HepG2 (cell line): ENCODE measurements at regions not wholly inside any gene's neighbourhood (a gene's known extent, or its start where the extent isn't known, plus 50 kb on each side); places are given as distances from the start of the nearest gene placed in this dataset.

Source experiments
- ATAC-seq: fragments of 200-7000 bp; cut with Tn5 transposase; 3 replicates; pipeline ENCODE4 v1.9.1; 2020; ENCODE audit warnings: mild to moderate bottlenecking, moderate library complexity
- BruUV-seq: library from RNA; stranded (reverse); fragments of 400-500 nt; replicated peaks from 2 replicates; lab custom pipeline; 2021; lab: Mats Ljungman, UMichigan
- CTCF ChIA-PET: fragments of 300-600 bp; formaldehyde crosslinking; extraction: SDS; loops from one replicate; lab custom pipeline; 2021; ENCODE audit warnings: low total read pairs, inconsistent platforms, low intra/inter-chr PET ratio; lab: Yijun Ruan, JAX
- POLR2A ChIA-PET: fragments of 350-600 bp; sonication (Branson Sonifier 250); formaldehyde crosslinking; loops from one replicate; lab custom pipeline; 2020; ENCODE audit warnings: antibody characterized with exemption, inconsistent platforms; lab: Yijun Ruan, JAX
- DNase-seq: peaks from one replicate; pipeline ENCODE4 v3.0.0-alpha.2; 2015; ENCODE audit warnings: low spot score
- FAIRE-seq: peaks from 3 replicates; lab custom pipeline; 2011; peaks lifted over from hg19 to GRCh38; lab: Jason Lieb, UNC
- H2AFZ ChIP-seq: one replicate; pipeline ENCODE4 v1.6.1; 2011; ENCODE audit warnings: low read length, inconsistent platforms
- H3K27ac ChIP-seq: fragments of 300-600 bp; 3 replicates; pipeline ENCODE4 v1.8.0; 2011; ENCODE audit warnings: mixed run types, mild to moderate bottlenecking, mixed read lengths, low read length, inconsistent platforms; ENCODE audit not compliant: insufficient read depth; ENCODE audit errors: extremely low read length
- H3K27me3 ChIP-seq, 2 experiments: fragments of 200-600 bp in 1 of 2; 2 replicates in 1 of 2; 3 replicates in 1 of 2; pipeline versions ENCODE4 v1.6.0 to v1.8.0; 2011; ENCODE audit warnings: low read length in 2 of 2, mild to moderate bottlenecking in 2 of 2, moderate library complexity in 2 of 2, inconsistent platforms in 1 of 2; ENCODE audit not compliant: insufficient read depth in 2 of 2, control insufficient read depth in 1 of 2
- H3K36me3 ChIP-seq, 2 experiments: fragments of 200-600 bp in 1 of 2; replicated peaks in 1 of 2; 2 replicates in 1 of 2; 3 replicates in 1 of 2; pipeline versions ENCODE4 v1.5.1 to v1.8.0; 2011; ENCODE audit warnings: low read length in 2 of 2, inconsistent platforms in 1 of 2; ENCODE audit not compliant: insufficient read depth in 2 of 2, control insufficient read depth in 1 of 2
- H3K4me1 ChIP-seq: 2 replicates; pipeline ENCODE4 v1.5.1; 2012; ENCODE audit warnings: low read length, inconsistent platforms; ENCODE audit not compliant: insufficient read depth
- H3K4me2 ChIP-seq: 2 replicates; pipeline ENCODE4 v1.6.0; 2011; ENCODE audit warnings: low read depth, low read length, inconsistent platforms
- H3K4me3 ChIP-seq, 3 experiments: fragments of 200-600 bp in 1 of 3; sonication (generic), shearing (Covaris generic) in 1 of 3; replicated peaks in 1 of 3; 2 replicates each; pipeline ENCODE4 v1.5.1; 2011 to 2016; ENCODE audit warnings: low read length in 3 of 3, inconsistent platforms in 2 of 3, low read depth in 2 of 3, mild to moderate bottlenecking in 2 of 3, control low read depth in 1 of 3, mixed read lengths in 1 of 3; ENCODE audit not compliant: insufficient read depth in 1 of 3
- H3K79me2 ChIP-seq: one replicate; pipeline ENCODE4 v1.6.1; 2011; ENCODE audit warnings: low read length, inconsistent platforms; ENCODE audit not compliant: insufficient read depth
- H3K9ac ChIP-seq: 2 replicates; pipeline ENCODE4 v1.6.0; 2011; ENCODE audit warnings: mild to moderate bottlenecking, low read depth, low read length, inconsistent platforms; ENCODE audit not compliant: insufficient read depth
- H3K9me3 ChIP-seq: 2 replicates; pipeline ENCODE4 v1.5.1; 2012; ENCODE audit warnings: mild to moderate bottlenecking, low read length
- H4K20me1 ChIP-seq: 2 replicates; pipeline ENCODE4 v1.6.0; 2011; ENCODE audit warnings: inconsistent platforms, mild to moderate bottlenecking, low read length, moderate library complexity; ENCODE audit not compliant: insufficient read depth
- ARID3A ChIP-seq: IDR thresholded peaks from 2 replicates; pipeline ENCODE4 v1.6.1; 2012; ENCODE audit warnings: low read depth, low read length, improper control_type of control experiment
- CTCF ChIP-seq: sonication (generic); formaldehyde crosslinking; IDR thresholded peaks from 2 replicates; pipeline ENCODE4 v1.5.0; 2020; ENCODE audit warnings: mild to moderate bottlenecking, missing genetic modification reagents, moderate library complexity
- DRAP1 ChIP-seq: IDR thresholded peaks from 2 replicates; pipeline ENCODE4 v1.6.1; 2016; ENCODE audit warnings: missing genetic modification reagents, missing compliant biosample characterization
- ELF3 ChIP-seq: IDR thresholded peaks from 2 replicates; pipeline ENCODE4 v1.6.1; 2016; ENCODE audit warnings: missing genetic modification reagents, missing compliant biosample characterization
- IKZF1 ChIP-seq: fragments of 450-650 bp; IDR thresholded peaks from 2 replicates; pipeline ENCODE4 v1.7.1; 2016
- KLF11 ChIP-seq: IDR thresholded peaks from 2 replicates; pipeline ENCODE4 v1.6.1; 2016; ENCODE audit warnings: missing compliant biosample characterization
- MAF1 ChIP-seq: sonication (generic); formaldehyde crosslinking; IDR thresholded peaks from 2 replicates; pipeline ENCODE4 v1.5.0; 2020; ENCODE audit warnings: missing genetic modification reagents, borderline replicate concordance
- MATR3 ChIP-seq: sonication (generic); formaldehyde crosslinking; IDR thresholded peaks from 2 replicates; pipeline ENCODE4 v1.4.0; 2020; ENCODE audit warnings: missing genetic modification reagents
- NR2F6 ChIP-seq, 2 experiments: IDR thresholded peaks; 2 replicates each; pipeline ENCODE4 v1.6.1; 2016; ENCODE audit warnings: antibody characterized with exemption in 1 of 2, mild to moderate bottlenecking in 1 of 2
- SIX1 ChIP-seq: sonication (generic); formaldehyde crosslinking; IDR thresholded peaks from 2 replicates; pipeline ENCODE4 v1.4.0; 2020; ENCODE audit warnings: missing genetic modification reagents, borderline replicate concordance
- SMC3 ChIP-seq: IDR thresholded peaks from 2 replicates; pipeline ENCODE4 v1.6.1; 2011; ENCODE audit warnings: low read length, improper control_type of control experiment
- TEAD3 ChIP-seq: optimal IDR thresholded peaks from 2 replicates; pipeline ENCODE3; 2016; ENCODE audit warnings: borderline replicate concordance
- THAP11 ChIP-seq: IDR thresholded peaks from 2 replicates; pipeline ENCODE4 v1.6.1; 2016; ENCODE audit warnings: missing biosample characterization, missing genetic modification reagents
- ZC3H13 ChIP-seq: sonication (generic); formaldehyde crosslinking; IDR thresholded peaks from 2 replicates; pipeline ENCODE4 v1.8.1; 2023; ENCODE audit warnings: mild to moderate bottlenecking, missing genetic modification reagents, moderate library complexity
- ZFP91 ChIP-seq: sonication (generic); formaldehyde crosslinking; IDR thresholded peaks from 2 replicates; pipeline ENCODE4 v1.9.0; 2022; ENCODE audit warnings: missing genetic modification reagents, mild to moderate bottlenecking, borderline replicate concordance
- ZNF317 ChIP-seq: sonication (generic); formaldehyde crosslinking; IDR thresholded peaks from 2 replicates; pipeline ENCODE4 v1.5.0; 2020; ENCODE audit warnings: mild to moderate bottlenecking, missing genetic modification reagents
- ZNF720 ChIP-seq: sonication (generic); formaldehyde crosslinking; IDR thresholded peaks from 2 replicates; pipeline ENCODE4 v1.4.0; 2020; ENCODE audit warnings: missing genetic modification reagents
- WGBS: methylation state at CpG from one replicate; pipeline ENCODE4 v1.1.6; 2017; ENCODE audit warnings: low lambda C conversion rate; 5-methylcytosine and 5-hydroxymethylcytosine counted together
- in situ Hi-C: cut with HindIII; loops from 2 replicates; pipeline ENCODE4 v1.10.0; 2017; ENCODE audit warnings: low pct_unique_long_range_greater_than_20kb; ENCODE audit not compliant: extremely low pct_ligation_motif_present
- intact Hi-C: fragments of 100-400 bp; cut with micrococcal nuclease; formaldehyde crosslinking; loops from one replicate; pipeline ENCODE4 v1.10.0; 2022; ENCODE audit not compliant: unreplicated experiment
- TF ChIP-seq, protein P1 (sequence below): IDR thresholded peaks from 2 replicates; pipeline ENCODE4 v1.6.1; 2016; ENCODE audit warnings: low read depth, borderline replicate concordance
- TF ChIP-seq, protein P2 (sequence below): sonication (generic); formaldehyde crosslinking; IDR thresholded peaks from 2 replicates; pipeline ENCODE4 v1.8.0; 2022; ENCODE audit warnings: mild to moderate bottlenecking, missing genetic modification reagents, moderate library complexity

DNA sequence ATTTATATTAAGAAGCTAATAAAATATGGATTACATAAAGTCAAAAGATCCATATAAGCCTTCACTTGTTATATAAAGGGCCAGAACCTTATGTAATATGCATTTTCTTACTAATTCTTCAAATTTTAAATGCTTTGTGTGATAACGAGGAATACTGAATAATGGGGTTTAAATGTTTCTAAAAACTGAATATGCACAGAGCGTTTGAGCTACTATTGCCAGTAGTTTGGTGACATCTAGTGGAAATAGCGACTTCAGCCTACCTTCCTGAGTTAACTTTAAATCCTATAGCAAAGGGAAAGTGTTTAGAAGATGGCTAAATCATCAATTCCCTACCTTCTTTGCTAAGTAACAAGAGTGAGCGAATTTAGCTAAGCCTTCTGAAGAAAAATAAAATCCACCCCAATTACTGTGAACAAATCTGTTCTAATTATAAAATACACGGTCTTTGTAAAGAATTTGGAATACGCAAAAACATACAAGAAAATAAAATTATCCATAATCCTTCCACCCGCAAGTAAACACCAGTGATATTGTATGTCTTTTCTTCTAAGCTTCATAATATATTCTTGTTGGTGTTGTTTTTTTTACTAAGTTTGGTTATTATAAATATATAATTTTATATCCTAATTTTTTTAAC, 115.5 kb upstream of the G2E3 start:
- H3K27ac ChIP-seq: no peak overlapping the region
- FAIRE-seq (peak; percentile 92), ATAC-seq (peak; percentile 88), DNase-seq (peak; percentile 77)
- no peak overlapping the region for H3K4me2 ChIP-seq
- WGBS: 24% methylated on average over 7 of the region's 7 CpGs
- H3K79me2 ChIP-seq: no peaks in the 10 kb centered on the region
- no peaks in the 10 kb centered on the region for H3K27me3 ChIP-seq
- H4K20me1 ChIP-seq: no peaks in the 10 kb centered on the region
- in situ Hi-C loops: loop anchor here (5.0 kb wide), 2 partner anchors 891 to 1686 kb away; no protein-coding TSS in a partner anchor
- no peaks in the 10 kb centered on the region for H3K4me1 ChIP-seq
- no TSS peak for BruUV-seq
- H2AFZ ChIP-seq: no peak overlapping the region
- H3K9me3 ChIP-seq: no peaks in the 10 kb centered on the region
- H3K36me3 ChIP-seq: no peaks in the 10 kb centered on the region
- intact Hi-C loops: loop anchor here (1.0 to 2.0 kb wide), 7 partner anchors 34 to 1693 kb away; no protein-coding TSS in a partner anchor
- ChIA-PET CTCF (interaction anchor here (0.7 to 4.4 kb wide), 7 partner anchors 54 to 1692 kb away, joined by 3 to 98 read pairs (median 5); no protein-coding TSS in a partner anchor), POLR2A (interaction anchor here (0.5 kb wide), 1 partner anchor 9 kb away, joined by 3 read pairs; no protein-coding TSS in a partner anchor)
- no peak overlapping the region for H3K4me3 ChIP-seq
- no peak overlapping the region for H3K9ac ChIP-seq
- TF ChIP-seq ZFP91 (CRISPR knock-in tag) (no peak), ZNF720 (CRISPR knock-in tag) (no peak), DRAP1 (peak; percentile 39; the same call in 1 of the 2 replicates), MATR3 (CRISPR knock-in tag) (no peak), SIX1 (0 out of 2 replicates have a peak, but pooled peaks have one; percentile 21), KLF11 (CRISPR knock-in tag) (no peak), NR2F6 (IDR thresholded peaks at IDR 0.05) (no peak), NR2F6 (CRISPR knock-in tag; IDR thresholded peaks at IDR 0.05) (0 out of 2 replicates have a peak, but pooled peaks have one; percentile 14), THAP11 (CRISPR knock-in tag) (0 out of 2 replicates have a peak, but pooled peaks have one; percentile 23), ZNF317 (CRISPR knock-in tag) (no peak), ELF3 (CRISPR knock-in tag) (peak; percentile 56; the same call in 1 of the 2 replicates), TEAD3 (CRISPR knock-in tag) (peak; percentile 8), ZC3H13 (CRISPR knock-in tag) (no peak), ARID3A (peak; percentile 53; the same call in 1 of the 2 replicates), IKZF1 (no peak), MAF1 (no peak), CTCF (CRISPR knock-in tag) (peak; percentile 91), SMC3 (peak; percentile 94)
- TF ChIP-seq, protein P1, sequence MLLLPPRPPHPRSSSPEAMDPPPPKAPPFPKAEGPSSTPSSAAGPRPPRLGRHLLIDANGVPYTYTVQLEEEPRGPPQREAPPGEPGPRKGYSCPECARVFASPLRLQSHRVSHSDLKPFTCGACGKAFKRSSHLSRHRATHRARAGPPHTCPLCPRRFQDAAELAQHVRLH (CRISPR knock-in tag): no peak
- TF ChIP-seq, protein P2, sequence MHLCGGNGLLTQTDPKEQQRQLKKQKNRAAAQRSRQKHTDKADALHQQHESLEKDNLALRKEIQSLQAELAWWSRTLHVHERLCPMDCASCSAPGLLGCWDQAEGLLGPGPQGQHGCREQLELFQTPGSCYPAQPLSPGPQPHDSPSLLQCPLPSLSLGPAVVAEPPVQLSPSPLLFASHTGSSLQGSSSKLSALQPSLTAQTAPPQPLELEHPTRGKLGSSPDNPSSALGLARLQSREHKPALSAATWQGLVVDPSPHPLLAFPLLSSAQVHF (CRISPR knock-in tag): no peak
